ENCODE measurements at regions not wholly inside any gene's neighbourhood (a gene's known extent, or its start where the extent isn't known, plus 50 kb on each side); places are given as distances from the start of the nearest gene placed in this dataset.

GRCh38 chr5:130976493-130976892 lies 188.6 kb downstream of the HINT1 start (continued):
- TF ChIP-seq RELB (IDR thresholded peaks at IDR 0.05; ENCODE audit: low read depth): no peak

GRCh38 chr5:130975847-130976246 lies 189.2 kb downstream of the HINT1 start:
- 6% methylated on average over 1 of the region's 1 CpG for WGBS (ENCODE audit: insufficient coverage, insufficient replicate concordance, low lambda C conversion rate, missing lambda C conversion rate)
- H2AFZ ChIP-seq (ENCODE audit: control insufficient read depth, low read depth, low read length): no peak overlapping the region
- RAD21 ChIA-PET (ENCODE audit: unreplicated experiment): interaction anchor here (0.7 kb wide), 1 partner anchor 233 kb away, joined by 3 read pairs; no protein-coding TSS in a partner anchor
- H4K20me1 ChIP-seq (ENCODE audit: control insufficient read depth, insufficient read depth): no peaks in the 10 kb centered on the region
- no peak for TF ChIP-seq NBN (IDR thresholded peaks at IDR 0.05)
- no peak for TF ChIP-seq IKZF1 (conservative IDR thresholded peaks at IDR 0.05)
- TF ChIP-seq ZBTB40 (IDR thresholded peaks at IDR 0.05; ENCODE audit: borderline replicate concordance): no peak
- TF ChIP-seq ZSCAN29 (IDR thresholded peaks at IDR 0.05): no peak
- TF ChIP-seq IRF3 (IDR thresholded peaks at IDR 0.05): no peak
- TF ChIP-seq ZNF274 (IDR thresholded peaks at IDR 0.05; ENCODE audit: insufficient read depth, insufficient read length): no peak
- TF ChIP-seq MTA2 (IDR thresholded peaks at IDR 0.05; ENCODE audit: low read depth): no peak
- no peak overlapping the region for H3K4me2 ChIP-seq (ENCODE audit: control insufficient read depth, insufficient read depth)
- no peak overlapping the region for H3K9ac ChIP-seq (ENCODE audit: control insufficient read depth, insufficient read depth, low read length)
- in situ Hi-C loops (cut with MboI): no loop called here
- no peaks in the 10 kb centered on the region for H3K27me3 ChIP-seq (replicated peaks in 1 of 2; ENCODE audit: control insufficient read depth in 2 of 2, insufficient read depth in 2 of 2, low read length in 1 of 2)
- no peaks in the 10 kb centered on the region for H3K4me1 ChIP-seq (ENCODE audit: control insufficient read depth, insufficient read depth, low read length)
- H3K36me3 ChIP-seq (ENCODE audit: control insufficient read depth in 2 of 2, insufficient read depth in 2 of 2, low read length in 1 of 2): no peaks in the 10 kb centered on the region
- no peak overlapping the region for H3K4me3 ChIP-seq
- no peaks in the 10 kb centered on the region for H3K79me2 ChIP-seq (ENCODE audit: control insufficient read depth, insufficient read depth, low read length)
- SMC1A ChIA-PET (ENCODE audit: uncharacterized antibody, unreplicated experiment): no interaction called here
- FAIRE-seq: no peak
- no peaks in the 10 kb centered on the region for H3K9me3 ChIP-seq (replicated peaks; ENCODE audit: control insufficient read depth, insufficient read depth, low read length)
- intact Hi-C loops (cut with micrococcal nuclease; ENCODE audit: unreplicated experiment): no loop called here
- CTCF ChIA-PET: interaction anchor here (1.5 kb wide), 1 partner anchor 11 kb away, joined by 4 read pairs; no protein-coding TSS in a partner anchor
- no peak overlapping the region for H3K27ac ChIP-seq (ENCODE audit: control insufficient read depth, insufficient read depth)
- no peak for DNase-seq (ENCODE audit: low read depth, low spot score)
- POLR2A ChIA-PET: no interaction called here
- no peak for ATAC-seq
- BruUV-seq (replicated peaks): no TSS peak
